NCI-H1694 treated with DMSO at 0.1 percent for 48 hours (cell line): ENCODE measurements at regions not wholly inside any gene's neighbourhood (a gene's known extent, or its start where the extent isn't known, plus 50 kb on each side); places are given as distances from the start of the nearest gene placed in this dataset.

Source experiments
- DNase-seq: peaks from one replicate; lab custom pipeline; 2025; lab: John Stamatoyannopoulos, UW

GRCh38 chr6:139638179-139638941 lies 263.9 kb upstream of the CITED2 start:
- no peak for DNase-seq

GRCh38 chr6:139637766-139638165 lies 263.3 kb upstream of the CITED2 start:
- no peak for DNase-seq

GRCh38 chr6:139636391-139636790 lies 261.9 kb upstream of the CITED2 start:
- DNase-seq: no peak

GRCh38 chr6:139635401-139636130 lies 261.1 kb upstream of the CITED2 start:
- no peak for DNase-seq

- DNase-seq: no peak
Measured at GRCh38 chr6:139632840-139633239, 258.4 kb upstream of the CITED2 start.

- DNase-seq: no peak
Measured at GRCh38 chr6:139628270-139628669, 253.8 kb upstream of the CITED2 start.

- no peak for DNase-seq
Measured at GRCh38 chr6:139627091-139627490, 252.6 kb upstream of the CITED2 start.

- peak; percentile 7 for DNase-seq
Measured at GRCh38 chr6:139625998-139626975, 251.8 kb upstream of the CITED2 start.

GRCh38 chr6:139625081-139625939 lies 250.9 kb upstream of the CITED2 start:
- no peak for DNase-seq

GRCh38 chr6:139623372-139623771 lies 248.9 kb upstream of the CITED2 start:
- no peak for DNase-seq

- no peak for DNase-seq
Measured at GRCh38 chr6:139613496-139613895, 239.0 kb upstream of the CITED2 start.

- DNase-seq: no peak
Measured at GRCh38 chr6:139612135-139612465, 237.7 kb upstream of the CITED2 start.

GRCh38 chr6:139611327-139612134 lies 237.1 kb upstream of the CITED2 start:
- DNase-seq: no peak

GRCh38 chr6:139608466-139609261 lies 234.2 kb upstream of the CITED2 start:
- DNase-seq: no peak

- DNase-seq: no peak
Measured at GRCh38 chr6:139605350-139605749, 230.9 kb upstream of the CITED2 start.

GRCh38 chr6:139603581-139603980 lies 229.1 kb upstream of the CITED2 start:
- no peak for DNase-seq

- no peak for DNase-seq
Measured at GRCh38 chr6:139602577-139602976, 228.1 kb upstream of the CITED2 start.

GRCh38 chr6:139600919-139601475 lies 226.5 kb upstream of the CITED2 start:
- no peak for DNase-seq

- DNase-seq: no peak
Measured at GRCh38 chr6:139600343-139600742, 225.9 kb upstream of the CITED2 start.
